Kidney epithelial cell (primary cell): ENCODE measurements at regions not wholly inside any gene's neighbourhood (a gene's known extent, or its start where the extent isn't known, plus 50 kb on each side); places are given as distances from the start of the nearest gene placed in this dataset.
"Not testable (repeated sequence)": the region's sequence is repeated elsewhere in the genome, so short reads cannot be mapped to it uniquely, and the experiment has no call there.

Experiments used
- DNase-seq: peaks from one replicate; pipeline ENCODE4 v3.0.0-alpha.2; 2010; ENCODE audit warnings: low read depth
- H3K27me3 ChIP-seq: 2 replicates; pipeline ENCODE4 v1.6.0; 2011; ENCODE audit warnings: low read length; ENCODE audit not compliant: control insufficient read depth, insufficient read depth
- H3K36me3 ChIP-seq: 2 replicates; pipeline ENCODE4 v1.5.1; 2011; ENCODE audit warnings: low read length; ENCODE audit not compliant: control insufficient read depth, insufficient read depth
- H3K4me3 ChIP-seq: 2 replicates; pipeline ENCODE4 v1.5.1; 2011; ENCODE audit warnings: low read depth, mild to moderate bottlenecking, control low read depth, low read length
- TF ChIP-seq, protein P1 (sequence below): IDR thresholded peaks from 2 replicates; pipeline ENCODE4 v1.5.1; 2011; ENCODE audit warnings: mild to moderate bottlenecking, moderate library complexity, low read length, control low read depth, inconsistent platforms; ENCODE audit not compliant: insufficient read depth, poor library complexity, severe bottlenecking

DNA sequence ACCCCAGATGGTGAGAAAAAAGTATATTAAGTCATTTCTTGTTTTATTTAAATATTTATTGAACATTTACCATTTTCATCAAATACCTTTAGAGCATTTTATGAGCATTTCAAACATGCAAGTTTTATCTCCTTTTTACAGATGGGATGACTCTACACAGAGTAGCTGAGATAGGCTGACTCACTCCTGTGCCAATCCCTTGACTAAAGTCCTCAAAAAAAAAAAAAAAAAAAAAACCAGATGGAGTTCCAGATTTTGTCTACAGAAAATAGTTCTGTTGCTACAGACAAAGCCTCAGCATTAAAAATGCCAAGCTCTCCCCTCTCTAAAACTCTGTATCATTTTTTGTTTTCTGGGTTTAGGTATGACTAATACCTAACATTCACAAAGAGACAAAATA lies 303.0 kb upstream of the PLD5 start:
- Histone ChIP-seq H3K4me3 (no peak overlapping the region), H3K36me3 (no peaks in the 10 kb centered on the region), H3K27me3 (no peaks in the 10 kb centered on the region)
- TF ChIP-seq, protein P1, sequence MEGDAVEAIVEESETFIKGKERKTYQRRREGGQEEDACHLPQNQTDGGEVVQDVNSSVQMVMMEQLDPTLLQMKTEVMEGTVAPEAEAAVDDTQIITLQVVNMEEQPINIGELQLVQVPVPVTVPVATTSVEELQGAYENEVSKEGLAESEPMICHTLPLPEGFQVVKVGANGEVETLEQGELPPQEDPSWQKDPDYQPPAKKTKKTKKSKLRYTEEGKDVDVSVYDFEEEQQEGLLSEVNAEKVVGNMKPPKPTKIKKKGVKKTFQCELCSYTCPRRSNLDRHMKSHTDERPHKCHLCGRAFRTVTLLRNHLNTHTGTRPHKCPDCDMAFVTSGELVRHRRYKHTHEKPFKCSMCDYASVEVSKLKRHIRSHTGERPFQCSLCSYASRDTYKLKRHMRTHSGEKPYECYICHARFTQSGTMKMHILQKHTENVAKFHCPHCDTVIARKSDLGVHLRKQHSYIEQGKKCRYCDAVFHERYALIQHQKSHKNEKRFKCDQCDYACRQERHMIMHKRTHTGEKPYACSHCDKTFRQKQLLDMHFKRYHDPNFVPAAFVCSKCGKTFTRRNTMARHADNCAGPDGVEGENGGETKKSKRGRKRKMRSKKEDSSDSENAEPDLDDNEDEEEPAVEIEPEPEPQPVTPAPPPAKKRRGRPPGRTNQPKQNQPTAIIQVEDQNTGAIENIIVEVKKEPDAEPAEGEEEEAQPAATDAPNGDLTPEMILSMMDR, result no peak
- no peak for DNase-seq

DNA sequence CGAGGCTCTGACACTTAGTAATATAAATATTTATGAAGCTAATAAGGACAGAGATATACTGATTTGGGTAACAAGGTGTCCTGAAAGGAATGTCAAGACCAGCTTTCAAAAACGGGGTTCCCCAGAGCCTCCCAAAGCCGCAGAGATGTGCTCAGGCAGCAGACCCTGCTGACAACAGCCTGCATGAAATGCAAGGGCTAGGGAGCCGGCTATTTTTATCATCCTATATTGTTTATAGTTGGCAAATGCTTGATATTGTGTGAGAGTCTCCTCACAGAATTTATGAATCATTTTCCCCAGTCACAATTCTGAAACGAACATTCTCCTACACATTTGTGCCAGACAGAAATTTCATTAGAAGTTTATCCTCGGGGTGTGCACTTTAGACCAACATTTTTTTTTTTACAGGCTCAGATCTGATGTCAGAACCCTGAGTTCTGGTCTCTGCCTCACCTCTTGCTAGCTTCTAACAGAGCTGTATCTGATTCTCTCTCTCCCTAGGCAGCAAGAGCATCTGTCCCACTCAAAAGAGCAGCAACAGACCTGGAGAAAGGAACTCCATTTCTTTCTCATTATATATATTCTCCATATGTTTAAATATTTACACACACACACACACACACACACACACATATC lies 302.3 kb upstream of the PLD5 start:
- TF ChIP-seq, protein P1, result no peak
- no peak for DNase-seq
- Histone ChIP-seq H3K36me3 (no peaks in the 10 kb centered on the region), H3K27me3 (no peaks in the 10 kb centered on the region), H3K4me3 (no peak overlapping the region)

DNA sequence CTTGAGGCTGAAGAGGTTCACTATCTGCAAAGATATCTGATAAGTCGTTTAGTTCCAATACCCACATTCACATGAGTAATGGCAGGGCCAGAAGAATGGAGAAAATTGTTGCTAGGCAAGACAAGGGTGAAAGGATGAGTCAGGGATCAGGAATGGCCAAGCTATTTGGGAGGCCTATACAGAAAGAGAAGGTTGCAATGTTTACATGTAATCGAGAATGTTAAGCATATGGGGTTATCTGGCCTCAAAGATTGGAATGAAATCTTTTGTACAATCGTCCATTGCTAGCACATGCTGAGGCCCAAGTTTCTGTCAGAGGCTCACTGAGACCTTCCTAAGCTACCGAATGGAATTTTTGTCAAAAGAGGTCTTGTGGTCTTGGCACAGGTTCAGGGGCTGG lies 299.9 kb upstream of the PLD5 start:
- DNase-seq, result no peak
- no peaks in the 10 kb centered on the region for H3K36me3 ChIP-seq
- H3K4me3 ChIP-seq, result no peak overlapping the region
- TF ChIP-seq, protein P1, result no peak
- H3K27me3 ChIP-seq, result no peaks in the 10 kb centered on the region

DNA sequence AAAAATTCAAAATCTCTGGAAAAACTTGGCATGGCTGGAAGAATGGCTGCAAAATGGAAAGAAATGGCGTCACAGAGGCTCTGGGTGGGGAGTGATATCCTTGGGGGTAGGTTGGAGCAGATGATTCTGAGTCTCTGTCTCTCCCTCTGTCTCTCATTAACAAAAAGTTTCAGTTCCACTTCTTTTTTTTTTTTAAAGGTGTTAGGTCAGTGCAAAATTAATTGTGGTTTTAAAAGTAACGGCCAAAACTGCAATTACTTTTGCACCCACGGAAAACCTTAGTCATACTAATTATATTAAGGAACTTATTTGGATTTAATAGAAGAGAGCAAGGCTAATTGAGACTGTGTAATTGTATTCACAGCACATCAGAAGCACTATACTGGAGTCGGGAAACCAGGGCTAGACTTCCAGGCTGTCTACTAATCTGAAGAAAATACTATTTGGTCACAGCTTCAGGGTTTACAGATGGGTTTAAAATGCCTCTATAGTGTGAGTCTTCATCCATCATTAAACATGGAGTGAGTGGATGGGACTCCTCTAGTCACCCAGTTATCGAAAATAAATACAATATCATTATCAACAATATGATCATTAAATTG lies 289.1 kb upstream of the PLD5 start:
- Histone ChIP-seq H3K36me3 (no peaks in the 10 kb centered on the region), H3K4me3 (no peak overlapping the region), H3K27me3 (no peaks in the 10 kb centered on the region)
- TF ChIP-seq, protein P1, result no peak
- DNase-seq, result no peak

DNA sequence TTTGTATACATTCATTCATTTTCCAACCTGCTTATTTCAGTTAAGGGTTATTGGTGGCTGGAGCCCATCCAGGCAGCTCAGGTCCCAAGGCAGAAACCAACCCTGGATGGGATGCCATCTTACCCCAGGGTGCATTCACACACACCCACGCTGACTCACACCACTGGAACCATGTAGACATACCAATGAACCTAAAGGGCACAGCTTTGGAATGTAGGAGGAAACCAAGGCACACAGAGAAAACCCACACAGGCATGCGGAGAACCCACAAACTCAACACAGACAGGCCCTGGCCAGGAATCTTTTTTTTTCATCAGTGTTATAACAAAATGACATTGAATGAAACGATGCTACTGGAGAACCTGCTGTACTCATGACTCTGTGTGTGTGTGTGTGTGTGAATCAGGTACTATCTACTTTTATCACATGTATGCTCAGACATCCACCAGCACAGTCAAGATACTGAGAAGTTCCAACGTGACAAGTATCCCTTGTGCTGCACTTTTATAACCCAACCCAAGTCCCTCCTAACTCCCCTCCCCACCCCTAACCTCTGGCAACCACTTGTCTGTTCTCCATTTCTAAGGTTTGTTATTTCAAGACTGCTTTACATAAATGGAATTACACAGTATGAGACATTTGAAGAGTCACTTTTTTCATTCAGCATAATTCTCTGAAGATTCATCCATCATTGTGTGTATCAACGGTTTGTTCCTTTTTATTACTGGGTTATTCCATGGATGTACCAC lies 286.8 kb upstream of the PLD5 start:
- TF ChIP-seq, protein P1, result no peak
- no peaks in the 10 kb centered on the region for H3K27me3 ChIP-seq
- H3K36me3 ChIP-seq, result no peaks in the 10 kb centered on the region
- no peak overlapping the region for H3K4me3 ChIP-seq
- peak; percentile 43 for DNase-seq

DNA sequence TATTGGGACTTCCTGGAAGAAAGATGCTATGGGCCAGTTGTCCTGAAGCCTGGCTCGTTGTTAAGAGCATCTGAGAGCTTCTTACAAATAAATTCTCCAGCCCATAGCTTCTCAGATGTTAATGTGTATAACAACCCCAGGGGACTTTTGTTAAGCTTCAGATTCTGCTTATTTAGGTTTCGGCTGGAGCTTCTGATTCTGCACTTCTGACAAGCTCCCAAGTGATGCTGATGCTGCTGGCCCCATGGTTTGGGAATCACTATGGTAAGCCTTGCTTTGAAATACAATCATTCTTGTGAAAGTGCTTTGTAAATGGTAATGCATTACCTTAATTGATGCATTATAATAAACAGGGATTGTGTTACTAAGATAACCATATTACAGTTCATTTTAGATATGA lies 281.8 kb upstream of the PLD5 start:
- no peak for DNase-seq
- H3K4me3 ChIP-seq, result no peak overlapping the region
- TF ChIP-seq, protein P1, result no peak

DNA sequence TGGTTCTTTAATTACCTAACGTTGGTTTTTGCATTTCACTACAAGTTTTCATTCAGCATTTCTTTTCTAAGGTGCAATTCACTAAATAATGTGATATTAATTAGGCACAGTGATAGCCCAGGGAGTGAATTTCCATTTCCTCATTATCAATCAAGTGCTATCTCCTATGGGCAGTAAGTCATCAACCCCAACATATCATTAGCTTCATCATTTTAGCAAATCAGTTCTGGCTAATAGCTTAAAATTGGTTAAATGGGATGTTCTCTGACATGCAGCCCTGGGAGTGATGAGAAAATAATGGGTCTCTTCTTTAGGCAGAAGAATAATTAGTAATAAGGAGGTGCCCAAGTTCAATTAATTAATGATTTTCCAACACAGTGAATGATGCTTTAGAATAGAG lies 280.9 kb upstream of the PLD5 start:
- H3K36me3 ChIP-seq, DNase-seq, H3K27me3 ChIP-seq, H3K4me3 ChIP-seq: not testable (repeated sequence)

More for the DNA sequence above, 281.8 kb upstream of the PLD5 start:
- Histone ChIP-seq H3K36me3 (no peaks in the 10 kb centered on the region), H3K27me3 (no peaks in the 10 kb centered on the region)
